OCI-LY3 (cell line): ENCODE measurements at regions not wholly inside any gene's neighbourhood (a gene's known extent, or its start where the extent isn't known, plus 50 kb on each side); places are given as distances from the start of the nearest gene placed in this dataset.

Source experiments
- H2AFZ ChIP-seq: fragments of 200-600, 300-600 bp; shearing (Covaris generic); 2 replicates; pipeline ENCODE4 v1.6.0; 2014; ENCODE audit warnings: antibody characterized with exemption, low read depth, low read length
- H3K27ac ChIP-seq: fragments of 200-600, 300-600 bp; sonication (generic); 2 replicates; pipeline ENCODE4 v1.5.1; 2014; ENCODE audit warnings: mild to moderate bottlenecking, low read length, moderate library complexity, mixed read lengths
- H3K27me3 ChIP-seq: fragments of 200-600, 300-600 bp; sonication (generic); 2 replicates; pipeline ENCODE4 v1.6.1; 2014; ENCODE audit warnings: low read depth, low read length, mixed read lengths
- H3K36me3 ChIP-seq: fragments of 200-600, 300-600 bp; sonication (generic); replicated peaks from 2 replicates; pipeline ENCODE3; 2014; ENCODE audit warnings: low read depth, low read length, mixed read lengths
- H3K4me1 ChIP-seq: fragments of 300-600, 200-600 bp; sonication (generic); 2 replicates; pipeline ENCODE4 v1.6.1; 2014; ENCODE audit warnings: low read length, mixed read lengths
- H3K4me2 ChIP-seq: fragments of 200-600, 300-600 bp; sonication (generic); 2 replicates; pipeline ENCODE4 v1.6.1; 2014; ENCODE audit warnings: low read length, mixed read lengths
- H3K4me3 ChIP-seq: fragments of 300-600, 200-600 bp; sonication (generic); 2 replicates; pipeline ENCODE4 v1.5.1; 2014; ENCODE audit warnings: antibody characterized with exemption, mild to moderate bottlenecking, low read length, moderate library complexity
- H3K79me2 ChIP-seq: fragments of 300-600, 200-600 bp; shearing (Covaris generic); 2 replicates; pipeline ENCODE4 v1.6.1; 2014; ENCODE audit warnings: mild to moderate bottlenecking, low read length, mixed read lengths
- H3K9ac ChIP-seq: fragments of 300-600, 200-600 bp; shearing (Covaris generic); 2 replicates; pipeline ENCODE4 v1.6.0; 2014; ENCODE audit warnings: mild to moderate bottlenecking, low read length, moderate library complexity
- H3K9me3 ChIP-seq: fragments of 200-600, 300-600 bp; shearing (Covaris generic); 2 replicates; pipeline ENCODE4 v1.6.1; 2014; ENCODE audit warnings: low read length, mixed read lengths; ENCODE audit not compliant: insufficient read depth
- H4K20me1 ChIP-seq: fragments of 200-600, 300-600 bp; sonication (generic); 2 replicates; pipeline ENCODE4 v1.6.1; 2016; ENCODE audit warnings: low read length, mixed read lengths; ENCODE audit not compliant: insufficient read depth
- CTCF ChIP-seq: fragments of 200-600, 300-600 bp; sonication (generic); IDR thresholded peaks from 2 replicates; pipeline ENCODE4 v1.5.1; 2014; ENCODE audit warnings: antibody characterized with exemption, low read length, low read depth
- EZH2phosphoT487 ChIP-seq: fragments of 200-600 bp; shearing (Covaris generic); IDR thresholded peaks from 2 replicates; pipeline ENCODE4 v1.6.1; 2018; ENCODE audit warnings: antibody characterized with exemption, mixed run types, low read depth

DNA sequence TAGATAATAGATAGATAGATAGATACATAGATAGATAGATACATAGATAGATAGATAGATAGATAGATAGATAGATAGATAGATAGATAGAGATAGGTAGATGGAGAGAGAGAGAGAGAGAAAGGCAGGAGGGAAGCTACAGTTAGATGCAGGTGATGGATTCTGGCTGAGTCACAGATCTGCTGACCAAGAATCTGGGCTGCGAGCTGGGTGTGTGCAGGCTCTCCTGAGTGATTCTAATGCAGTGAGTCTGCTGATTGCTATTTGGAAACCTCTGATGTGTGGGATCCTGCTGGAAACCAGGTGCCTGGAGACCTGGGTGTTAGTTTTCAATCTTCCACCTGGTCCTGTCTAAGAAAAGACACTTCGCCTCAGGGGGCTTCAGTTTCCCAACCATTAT, 1441.8 kb downstream of the TBC1D22A start:
- H3K36me3 ChIP-seq, result no peaks in the 10 kb centered on the region
- no peak for TF ChIP-seq EZH2phosphoT487
- TF ChIP-seq CTCF, result no peak
- H4K20me1 ChIP-seq, result no peaks in the 10 kb centered on the region
- peaks cover 16% of the 10 kb centered on the region; the same call in 1 of the 2 replicates for H3K27me3 ChIP-seq
- no peak overlapping the region for H2AFZ ChIP-seq
- H3K4me3 ChIP-seq, result no peak overlapping the region
- no peak overlapping the region for H3K9ac ChIP-seq
- no peak overlapping the region for H3K27ac ChIP-seq
- H3K9me3 ChIP-seq, result no peaks in the 10 kb centered on the region
- H3K4me1 ChIP-seq, result no peaks in the 10 kb centered on the region
- no peaks in the 10 kb centered on the region for H3K79me2 ChIP-seq
- no peak overlapping the region for H3K4me2 ChIP-seq

GRCh38 chr22:48199667-48200066, 1437.2 kb downstream of the TBC1D22A start:
- Histone ChIP-seq H2AFZ (no peak overlapping the region), H3K27me3 (peaks cover 7% of the 10 kb centered on the region; the same call in 1 of the 2 replicates), H3K36me3 (no peaks in the 10 kb centered on the region), H4K20me1 (no peaks in the 10 kb centered on the region), H3K79me2 (no peaks in the 10 kb centered on the region), H3K4me1 (no peaks in the 10 kb centered on the region), H3K9ac (no peak overlapping the region), H3K27ac (no peak overlapping the region), H3K4me3 (no peak overlapping the region), H3K4me2 (no peak overlapping the region), H3K9me3 (no peaks in the 10 kb centered on the region)
- TF ChIP-seq EZH2phosphoT487, result no peak
- no peak for TF ChIP-seq CTCF

DNA sequence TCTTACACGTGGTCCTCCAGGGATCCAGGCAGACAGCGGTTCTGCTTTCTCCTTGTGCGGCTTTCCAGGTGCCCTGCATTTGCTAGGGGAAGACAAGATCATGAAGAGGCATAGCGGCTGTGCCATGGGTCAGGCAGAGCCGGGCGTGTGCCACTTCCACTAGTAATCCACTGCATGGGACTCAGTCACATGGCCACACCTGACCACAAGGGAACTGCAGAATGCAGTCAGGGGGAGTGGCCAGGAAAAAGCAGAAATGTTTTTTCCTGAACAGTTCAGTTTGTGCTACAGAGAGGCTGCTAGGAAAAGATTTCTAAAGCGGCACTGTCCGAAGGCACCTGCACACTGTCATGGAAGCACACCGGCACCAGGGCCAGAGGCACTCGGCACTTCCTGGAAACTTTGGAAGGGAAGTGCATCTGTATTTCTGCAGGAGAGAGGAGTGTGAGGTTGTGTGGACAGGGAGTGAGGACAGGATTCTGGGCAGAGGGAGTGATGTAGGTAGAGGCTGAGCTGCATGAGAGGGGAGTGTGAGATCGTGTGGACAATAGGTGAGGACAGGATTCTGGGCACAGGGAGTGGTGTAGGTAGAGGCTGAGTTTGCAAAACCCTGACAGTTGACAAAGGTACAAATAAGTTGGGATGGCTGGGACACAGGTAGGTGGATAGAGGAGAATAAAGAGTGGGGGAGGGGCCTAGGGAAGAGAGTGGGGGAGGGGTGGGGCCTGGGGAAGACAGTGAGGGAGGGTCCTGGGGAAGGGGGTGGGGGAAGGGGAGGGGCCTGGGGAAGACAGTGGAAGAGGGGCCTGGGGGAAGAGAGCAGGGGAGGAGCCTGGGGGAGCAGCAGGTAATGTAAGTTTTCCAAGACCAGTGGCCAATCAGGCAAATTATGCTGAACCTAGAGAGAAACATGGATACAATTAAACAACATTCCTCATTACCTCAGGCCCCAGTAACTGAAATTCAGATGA, 1436.3 kb downstream of the TBC1D22A start:
- Histone ChIP-seq H3K79me2 (no peaks in the 10 kb centered on the region), H4K20me1 (no peaks in the 10 kb centered on the region), H3K4me3 (no peak overlapping the region), H3K4me2 (no peak overlapping the region), H3K27me3 (peaks cover 4% of the 10 kb centered on the region; the same call in 1 of the 2 replicates), H3K27ac (no peak overlapping the region), H3K9ac (no peak overlapping the region), H3K4me1 (no peaks in the 10 kb centered on the region), H2AFZ (no peak overlapping the region), H3K36me3 (no peaks in the 10 kb centered on the region), H3K9me3 (no peaks in the 10 kb centered on the region)
- TF ChIP-seq EZH2phosphoT487 (no peak), CTCF (no peak)

DNA sequence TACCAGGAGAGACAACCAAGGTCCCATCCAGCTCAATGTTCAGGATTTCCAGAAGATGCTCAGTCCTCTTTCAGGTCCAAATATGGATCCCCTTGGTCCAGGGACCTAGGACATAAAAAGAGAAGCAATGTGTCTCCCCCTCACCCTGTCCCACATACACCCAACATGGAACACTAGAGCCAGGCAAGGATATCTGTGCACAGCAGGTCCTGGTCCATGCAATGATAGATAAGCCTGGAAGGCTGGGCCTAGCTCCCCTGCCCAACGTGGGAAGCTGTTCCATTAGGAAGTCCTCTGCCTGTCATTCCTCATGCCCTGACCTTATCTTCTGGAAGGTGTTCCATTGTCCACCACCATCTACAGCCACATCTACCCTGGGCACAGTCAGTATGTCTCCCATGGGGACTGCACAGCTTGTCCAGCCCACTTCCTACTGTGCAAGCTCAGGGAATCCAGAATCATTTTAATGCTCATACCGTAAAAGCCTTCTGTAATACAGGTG, 1434.8 kb downstream of the TBC1D22A start:
- Histone ChIP-seq H2AFZ (no peak overlapping the region), H3K9me3 (peaks cover 3% of the 10 kb centered on the region; the same call in 1 of the 2 replicates), H4K20me1 (no peaks in the 10 kb centered on the region), H3K27me3 (peaks cover 4% of the 10 kb centered on the region; the same call in 1 of the 2 replicates), H3K4me3 (no peak overlapping the region), H3K79me2 (no peaks in the 10 kb centered on the region), H3K27ac (no peak overlapping the region), H3K4me2 (no peak overlapping the region), H3K4me1 (peaks cover 9% of the 10 kb centered on the region), H3K9ac (no peak overlapping the region), H3K36me3 (no peaks in the 10 kb centered on the region)
- TF ChIP-seq EZH2phosphoT487 (no peak), CTCF (no peak)
